HUDEP-2 (cell line): ENCODE measurements at regions not wholly inside any gene's neighbourhood (a gene's known extent, or its start where the extent isn't known, plus 50 kb on each side); places are given as distances from the start of the nearest gene placed in this dataset.

ENCODE experiments used
- DNase-seq, 76 experiments: peaks; one replicate each; lab custom pipeline; 2025; ENCODE audit not compliant: unreplicated experiment in 76 of 76; lab: John Stamatoyannopoulos, UW

- no peak for DNase-seq
Observed at GRCh38 chr2:100222844-100223243, 80.5 kb upstream of the AFF3 start.

GRCh38 chr2:100218552-100218951 is 76.2 kb upstream of the AFF3 start:
- no peak for DNase-seq

DNA sequence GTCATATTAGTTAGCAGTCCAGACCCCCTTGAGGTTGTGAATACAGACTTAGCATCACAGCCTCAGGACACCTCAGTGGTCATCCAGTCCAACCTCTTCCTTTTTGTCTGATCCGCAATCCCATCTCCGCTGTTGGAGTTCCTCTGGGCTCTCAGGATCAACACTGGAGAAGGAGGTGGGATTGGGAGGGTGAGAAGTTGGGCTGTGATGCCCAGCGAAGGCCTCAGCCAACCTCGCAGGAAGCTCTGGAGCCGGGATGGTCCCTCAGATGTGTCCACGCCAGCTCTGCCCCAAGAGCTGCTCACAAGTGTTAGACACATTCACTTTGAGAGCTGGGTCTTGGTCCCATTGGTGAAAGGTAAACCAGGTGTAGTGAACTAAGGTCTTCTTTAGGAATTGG is 74.9 kb upstream of the AFF3 start:
- no peak for DNase-seq

DNA sequence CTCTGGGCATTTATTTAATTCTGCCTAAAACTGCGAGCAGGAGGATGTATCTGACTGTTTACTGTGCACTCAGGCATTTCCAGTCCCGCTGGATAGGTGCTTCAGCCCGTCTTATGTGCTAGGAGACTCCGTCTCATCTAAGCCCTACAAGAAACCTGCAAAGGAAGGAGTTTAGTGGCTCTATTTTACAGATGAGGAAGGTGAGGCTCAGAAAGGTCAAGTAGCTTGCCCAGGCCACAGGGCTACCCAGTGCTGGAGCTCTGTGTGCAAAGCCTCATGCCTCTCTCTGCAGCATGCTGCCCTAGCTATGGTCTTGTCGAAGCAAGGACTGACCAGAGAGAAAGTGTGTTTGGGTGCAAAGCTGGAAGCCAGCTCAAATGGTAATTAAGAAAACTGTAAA is 73.6 kb upstream of the AFF3 start:
- no peak for DNase-seq

DNA sequence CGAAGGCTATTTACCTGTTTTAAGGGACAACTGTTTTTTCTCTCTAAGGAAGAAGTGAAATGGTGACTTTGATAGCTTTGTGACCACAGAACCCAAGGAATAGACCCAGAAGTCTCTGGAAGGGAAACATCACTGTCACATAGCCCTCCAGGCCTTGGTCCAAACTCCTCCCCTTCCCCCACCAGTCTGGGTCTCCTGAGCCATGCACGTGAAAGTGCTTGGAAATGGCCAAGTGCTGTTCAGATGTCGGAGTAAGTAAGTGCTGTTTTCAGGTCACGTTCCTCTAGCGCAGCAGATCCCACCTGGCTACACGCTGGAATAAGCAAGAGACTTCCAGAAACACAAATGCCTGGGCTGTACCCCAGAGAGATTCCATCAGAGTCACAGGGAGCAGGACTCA is 73.0 kb upstream of the AFF3 start:
- DNase-seq: no peak

DNA sequence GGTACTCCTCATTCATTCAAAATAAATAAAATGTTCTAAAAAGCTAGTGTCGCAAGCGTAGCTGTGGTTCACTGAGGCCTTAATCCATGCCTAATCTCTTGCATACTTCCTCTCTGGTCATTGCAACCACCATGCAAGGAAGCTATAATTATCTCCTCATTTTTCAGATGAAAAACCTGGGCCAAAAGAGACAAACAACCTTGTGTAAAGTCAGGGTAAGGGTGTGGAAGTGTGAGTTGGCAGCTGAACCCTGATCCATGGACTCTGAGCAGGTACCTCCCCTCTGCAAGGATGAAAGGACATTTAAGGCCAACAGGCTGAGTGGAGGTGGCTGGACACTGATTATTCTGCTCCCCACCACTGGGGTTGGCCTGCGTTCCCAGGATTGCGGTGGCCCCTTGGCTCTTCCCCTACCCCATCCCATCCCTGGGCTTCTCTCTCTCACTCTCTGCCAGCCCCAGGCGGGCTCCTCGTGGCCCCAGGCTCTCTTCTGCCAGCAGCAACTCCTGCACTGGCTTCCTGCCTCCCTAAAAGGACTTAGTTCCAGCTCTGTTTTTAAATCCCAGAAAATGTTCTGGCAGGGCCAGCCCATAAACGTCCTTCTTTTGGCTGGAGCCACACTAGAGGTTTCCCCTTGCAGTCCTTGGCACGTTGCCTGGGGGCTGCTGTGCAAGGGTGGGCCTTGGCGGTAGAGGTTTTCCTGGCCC is 72.0 kb upstream of the AFF3 start:
- DNase-seq: no peak

- no peak for DNase-seq
Observed at GRCh38 chr2:100213595-100213994, 71.2 kb upstream of the AFF3 start.

DNA sequence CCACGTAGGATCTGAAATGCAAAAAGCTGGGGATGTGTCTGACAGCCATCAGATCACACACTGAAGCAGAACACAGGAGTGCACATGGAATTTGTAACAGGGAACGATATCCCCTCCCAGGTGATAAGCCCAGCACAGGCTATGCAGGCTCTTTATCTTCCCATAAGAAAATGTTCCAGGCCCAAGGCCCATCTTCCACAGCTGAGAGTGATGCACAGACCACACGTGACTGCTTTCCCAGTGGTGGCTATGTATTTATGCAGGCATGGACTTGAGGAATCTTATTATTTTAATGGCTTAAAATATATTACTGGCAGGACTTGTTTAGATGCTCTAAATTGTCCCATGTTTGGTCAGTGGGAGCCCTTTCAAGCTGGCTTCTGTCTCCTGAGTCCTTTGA is 70.5 kb upstream of the AFF3 start:
- no peak for DNase-seq

DNA sequence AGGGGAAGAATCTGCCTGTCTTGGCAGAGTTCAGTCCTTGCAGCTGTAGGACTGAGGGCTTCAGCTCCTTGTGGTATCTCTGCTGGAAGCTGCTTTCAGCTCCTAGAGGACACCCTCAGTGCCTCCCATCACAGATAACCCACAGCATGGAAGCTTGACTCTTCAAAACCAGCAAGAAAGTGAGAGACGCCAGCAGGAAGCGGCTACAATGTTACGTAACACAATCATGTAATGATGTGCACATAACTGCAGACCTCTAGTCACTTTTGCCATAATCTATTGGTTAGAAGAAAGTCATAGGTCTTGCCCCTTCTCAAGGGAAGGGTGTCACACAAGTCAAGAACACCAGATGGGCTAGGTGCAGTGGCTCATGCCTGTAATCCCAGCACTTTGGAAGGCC is 69.1 kb upstream of the AFF3 start:
- no peak for DNase-seq

GRCh38 chr2:100208141-100208770 is 65.9 kb upstream of the AFF3 start:
- no peak for DNase-seq

GRCh38 chr2:100207411-100207885 is 65.1 kb upstream of the AFF3 start:
- no peak for DNase-seq

- DNase-seq: no peak
Observed at GRCh38 chr2:100206731-100207255, 64.4 kb upstream of the AFF3 start.

DNA sequence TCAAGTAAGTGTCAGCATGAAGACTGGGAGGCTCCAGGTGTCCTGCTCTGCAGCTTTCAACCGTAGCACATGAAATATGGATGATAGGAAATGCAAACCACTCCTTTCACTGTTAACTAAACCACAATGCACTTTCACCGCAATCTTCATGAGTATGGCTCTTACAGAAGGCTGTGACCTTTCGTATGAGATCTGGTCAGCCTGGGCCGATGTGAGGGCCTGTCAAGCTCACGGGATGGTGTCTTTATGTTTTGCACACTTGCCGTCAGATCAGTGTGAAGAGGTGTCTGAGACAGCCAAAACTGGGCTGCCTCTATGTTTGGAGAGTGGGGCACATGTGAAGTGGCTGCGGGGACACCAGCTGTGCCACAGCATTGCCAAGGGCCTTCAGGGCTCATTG is 62.8 kb upstream of the AFF3 start:
- no peak for DNase-seq

GRCh38 chr2:100202567-100202966 is 60.2 kb upstream of the AFF3 start:
- DNase-seq: no peak

DNA sequence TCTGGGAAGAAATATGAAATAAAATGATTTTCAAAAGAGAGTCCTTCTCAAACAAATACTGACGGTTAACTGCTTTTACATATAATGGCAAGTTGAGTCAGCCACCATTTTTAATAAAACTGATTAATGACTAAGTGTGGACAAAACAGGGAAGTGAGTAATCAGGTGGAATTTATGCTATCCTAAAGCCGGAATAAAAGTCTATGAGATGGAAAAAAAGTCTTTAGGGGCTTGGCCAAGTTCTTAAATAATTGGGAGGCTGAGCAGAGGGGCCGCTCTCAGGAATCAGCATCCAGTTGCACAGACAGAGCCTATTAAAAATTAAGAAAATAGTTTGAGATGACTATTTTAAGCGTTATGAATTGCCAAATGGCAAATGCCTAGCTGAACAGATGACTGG is 58.6 kb upstream of the AFF3 start:
- no peak for DNase-seq

- DNase-seq: no peak
Observed at GRCh38 chr2:100199421-100199820, 57.0 kb upstream of the AFF3 start.

DNA sequence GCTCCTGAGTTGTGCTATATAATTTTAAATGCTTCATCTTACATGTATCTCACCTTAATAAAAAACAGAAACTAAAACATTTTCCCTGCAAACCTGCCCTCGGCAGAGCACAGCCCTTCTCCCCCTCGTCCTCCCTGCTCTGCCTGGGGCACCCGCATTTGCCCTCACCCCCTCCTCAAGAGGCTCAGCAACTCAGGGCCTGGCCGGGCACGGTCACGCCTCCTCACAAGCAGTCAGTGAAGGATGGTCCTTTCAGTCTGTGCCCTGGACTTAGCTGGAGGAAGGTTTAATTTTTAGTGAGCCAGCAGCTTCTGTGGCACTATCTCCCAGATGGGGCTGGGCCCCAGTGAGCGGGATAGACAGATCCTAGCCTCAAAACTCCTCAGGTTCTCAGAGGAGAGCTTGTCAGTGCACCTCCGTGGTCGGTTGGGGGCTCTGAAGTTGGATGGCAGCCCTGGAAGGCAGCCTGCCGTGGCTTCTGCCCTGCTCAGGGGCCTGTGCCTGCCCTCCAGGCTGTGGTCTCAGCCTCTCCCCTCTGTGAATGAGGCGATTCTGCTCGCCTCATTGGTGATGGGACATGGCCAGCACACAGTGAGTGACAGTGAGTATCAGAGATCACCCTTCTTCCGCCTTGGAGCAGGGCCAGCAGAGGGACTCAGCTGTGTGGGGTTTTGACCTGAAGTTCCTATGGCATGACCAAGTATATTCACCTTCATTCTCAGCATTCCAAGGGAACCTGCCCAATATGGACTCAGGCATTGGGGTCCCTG is 56.3 kb upstream of the AFF3 start:
- DNase-seq: no peak

DNA sequence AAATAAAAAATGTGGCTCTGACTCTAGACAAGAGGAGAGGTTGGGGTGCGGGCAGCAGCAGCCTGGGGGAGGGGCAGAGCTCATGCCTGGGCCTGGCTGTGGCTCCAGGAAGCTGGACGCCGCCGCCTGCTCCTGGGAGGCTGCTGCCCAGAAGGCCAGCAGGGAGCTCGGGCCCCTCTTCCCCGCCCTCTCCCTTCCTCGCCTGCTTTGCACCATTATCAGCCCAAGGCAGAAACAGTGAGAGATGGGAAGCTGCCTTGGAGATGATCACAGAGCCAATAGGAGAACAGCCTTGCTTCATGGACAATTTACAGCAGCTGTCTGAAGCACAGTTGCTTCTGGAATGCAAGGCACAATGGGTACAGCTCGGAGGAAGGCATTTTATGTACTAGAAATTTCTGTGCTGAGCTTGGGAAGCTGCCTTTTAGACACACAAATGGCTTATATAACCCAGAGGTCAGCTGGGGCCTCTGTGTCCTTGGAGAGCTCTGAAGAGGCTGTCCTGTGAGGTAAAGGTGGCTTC is 55.3 kb upstream of the AFF3 start:
- DNase-seq: no peak

- no peak for DNase-seq
Observed at GRCh38 chr2:100196786-100197494, 54.5 kb upstream of the AFF3 start.

GRCh38 chr2:100195942-100196341 is 53.6 kb upstream of the AFF3 start:
- DNase-seq: no peak

DNA sequence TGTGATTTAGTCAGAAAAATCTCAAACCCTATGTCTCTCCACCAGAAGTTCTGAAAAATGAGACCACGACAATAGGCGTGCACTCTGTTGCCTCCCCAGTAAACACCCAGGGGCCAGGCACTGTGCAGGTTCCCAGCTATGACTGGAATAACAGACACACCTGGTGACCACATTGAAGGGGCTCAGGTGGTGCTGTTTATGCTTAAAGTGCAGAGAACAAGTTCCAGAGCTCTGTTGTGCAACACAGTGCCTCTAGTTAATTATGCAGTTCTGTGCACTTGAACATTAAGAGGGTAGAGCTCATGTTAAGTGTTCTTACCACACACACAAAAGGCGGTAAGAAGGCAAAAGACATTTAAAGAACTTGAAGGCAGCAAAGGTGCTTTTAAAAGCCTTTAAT is 52.6 kb upstream of the AFF3 start:
- no peak for DNase-seq
